Esophagus squamous epithelium (tissue), 5 donors: ENCODE measurements at regions not wholly inside any gene's neighbourhood (a gene's known extent, or its start where the extent isn't known, plus 50 kb on each side); places are given as distances from the start of the nearest gene placed in this dataset.

Experiments used
- DNase-seq: peaks from one replicate; lab custom pipeline; 2025; lab: John Stamatoyannopoulos, UW
- H3K27ac ChIP-seq, 4 donors: fragments of 200-600 bp; sonication (generic); one replicate each; pipeline ENCODE4 v1.5.1; 2016 to 2019; ENCODE audit warnings: mild to moderate bottlenecking in 1 of 4
- H3K27me3 ChIP-seq, 4 donors: fragments of 200-600 bp; sonication (generic); 1 replicate in 3 of 4; 2 replicates in 1 of 4; pipeline versions ENCODE4 v1.5.1 to v1.6.0; 2017 to 2021; ENCODE audit warnings: antibody characterized with exemption in 1 of 4
- H3K36me3 ChIP-seq, 3 donors: fragments of 200-600 bp; sonication (generic); one replicate each; pipeline ENCODE4 v1.5.1; 2016 to 2019
- H3K4me1 ChIP-seq, 3 donors: fragments of 200-600 bp; sonication (generic); one replicate each; pipeline ENCODE4 v1.5.1; 2017 to 2019
- H3K4me3 ChIP-seq, 4 donors: fragments of 200-600 bp; sonication (generic); 1 replicate in 3 of 4; 2 replicates in 1 of 4; pipeline ENCODE4 v1.5.1; 2016 to 2019; ENCODE audit warnings: mild to moderate bottlenecking in 2 of 4, moderate library complexity in 1 of 4
- H3K9me3 ChIP-seq, 3 donors: fragments of 200-600 bp; sonication (generic); one replicate each; pipeline ENCODE4 v1.5.1; 2016 to 2019
- CTCF ChIP-seq, 6 experiments: fragments of 450-650 bp in 4 of 6; fragments of 200-600 bp in 2 of 6; sonication (generic) in 2 of 6; IDR thresholded peaks; one replicate each; pipeline ENCODE4 v1.5.1; 2016 to 2019; ENCODE audit warnings: antibody characterized with exemption in 6 of 6, mild to moderate bottlenecking in 4 of 6, moderate library complexity in 4 of 6
- POLR2A ChIP-seq, 4 donors: fragments of 450-650 bp; IDR thresholded peaks; one replicate each; pipeline ENCODE4 v1.6.1; 2017; ENCODE audit warnings: antibody characterized with exemption in 4 of 4, mild to moderate bottlenecking in 4 of 4, moderate library complexity in 3 of 4
- WGBS, 2 donors: methylation state at CpG; one replicate each; pipeline ENCODE4 v1.1.5; 2018; 5-methylcytosine and 5-hydroxymethylcytosine counted together
- intact Hi-C: fragments of 100-400 bp; cut with DNase I; formaldehyde crosslinking; loops from one replicate; pipeline ENCODE4 v1.15.0; 2022
- donor health status: DM: yes; HTN: yes; CAD: no.

GRCh38 chrX:22467571-22467970 is 194.9 kb downstream of the CBLL2 start:
- no peaks in the 10 kb centered on the region for H3K9me3 ChIP-seq
- TF ChIP-seq CTCF (IDR thresholded peaks at IDR 0.05): no peak
- TF ChIP-seq POLR2A (IDR thresholded peaks at IDR 0.05): no peak
- WGBS, 2 donors: 59 to 70% methylated on average over 2 of the region's 2 CpGs
- intact Hi-C loops: no loop called here
- H3K36me3 ChIP-seq: no peaks in the 10 kb centered on the region
- H3K27ac ChIP-seq: no peak overlapping the region
- no peaks in the 10 kb centered on the region for H3K27me3 ChIP-seq
- no peak overlapping the region for H3K4me3 ChIP-seq
- H3K4me1 ChIP-seq: no peaks in the 10 kb centered on the region
- DNase-seq: no peak

GRCh38 chrX:22481436-22481835 is 208.7 kb downstream of the CBLL2 start:
- 25 to 54% methylated on average over 2 of the region's 2 CpGs for WGBS, 2 donors

GRCh38 chrX:22486296-22486695 is 213.6 kb downstream of the CBLL2 start:
- Histone ChIP-seq H3K27ac (no peak overlapping the region), H3K36me3 (no peaks in the 10 kb centered on the region), H3K27me3 (no peaks in the 10 kb centered on the region), H3K4me1 (no peaks in the 10 kb centered on the region), H3K4me3 (no peak overlapping the region), H3K9me3 (no peaks in the 10 kb centered on the region)
- WGBS, 2 donors: 63 to 76% methylated on average over 6 of the region's 6 CpGs
- no peak for DNase-seq
- no peak for TF ChIP-seq CTCF (IDR thresholded peaks at IDR 0.05)
- TF ChIP-seq POLR2A (IDR thresholded peaks at IDR 0.05): no peak
- intact Hi-C loops: no loop called here

More at GRCh38 chrX:22481436-22481835, 208.7 kb downstream of the CBLL2 start:
- Histone ChIP-seq H3K4me1 (no peaks in the 10 kb centered on the region), H3K9me3 (peaks cover 0 to 10% (median 0%) of the 10 kb centered on the region in 3 donors), H3K27me3 (no peaks in the 10 kb centered on the region), H3K36me3 (no peaks in the 10 kb centered on the region), H3K4me3 (no peak overlapping the region), H3K27ac (no peak overlapping the region)
- TF ChIP-seq CTCF (IDR thresholded peaks at IDR 0.05): no peak
- TF ChIP-seq POLR2A (IDR thresholded peaks at IDR 0.05): no peak
- no peak for DNase-seq
- intact Hi-C loops: no loop called here

GRCh38 chrX:22516893-22517292 is 244.2 kb downstream of the CBLL2 start:
- H3K36me3 ChIP-seq: no peaks in the 10 kb centered on the region
- WGBS, 2 donors: 55 to 85% methylated on average over 4 to 5 of the region's 5 CpGs
- intact Hi-C loops: no loop called here
- no peaks in the 10 kb centered on the region for H3K27me3 ChIP-seq
- no peak overlapping the region for H3K27ac ChIP-seq
- DNase-seq: no peak
- TF ChIP-seq POLR2A (IDR thresholded peaks at IDR 0.05): no peak
- no peak for TF ChIP-seq CTCF (IDR thresholded peaks at IDR 0.05)
- H3K9me3 ChIP-seq: no peaks in the 10 kb centered on the region
- no peaks in the 10 kb centered on the region for H3K4me1 ChIP-seq
- H3K4me3 ChIP-seq: no peak overlapping the region

GRCh38 chrX:22520128-22520828 is 247.6 kb downstream of the CBLL2 start:
- TF ChIP-seq CTCF (IDR thresholded peaks at IDR 0.05): no peak
- no peak for TF ChIP-seq POLR2A (IDR thresholded peaks at IDR 0.05)
- Histone ChIP-seq H3K9me3 (no peaks in the 10 kb centered on the region), H3K27ac (no peak overlapping the region), H3K4me3 (no peak overlapping the region), H3K4me1 (no peaks in the 10 kb centered on the region), H3K27me3 (no peaks in the 10 kb centered on the region), H3K36me3 (no peaks in the 10 kb centered on the region)
- DNase-seq: no peak
- intact Hi-C loops: no loop called here
- WGBS, 2 donors: 34 to 50% methylated on average over 5 of the region's 5 CpGs
